ENCODE measurements at regions not wholly inside any gene's neighbourhood (a gene's known extent, or its start where the extent isn't known, plus 50 kb on each side); places are given as distances from the start of the nearest gene placed in this dataset.

DNA sequence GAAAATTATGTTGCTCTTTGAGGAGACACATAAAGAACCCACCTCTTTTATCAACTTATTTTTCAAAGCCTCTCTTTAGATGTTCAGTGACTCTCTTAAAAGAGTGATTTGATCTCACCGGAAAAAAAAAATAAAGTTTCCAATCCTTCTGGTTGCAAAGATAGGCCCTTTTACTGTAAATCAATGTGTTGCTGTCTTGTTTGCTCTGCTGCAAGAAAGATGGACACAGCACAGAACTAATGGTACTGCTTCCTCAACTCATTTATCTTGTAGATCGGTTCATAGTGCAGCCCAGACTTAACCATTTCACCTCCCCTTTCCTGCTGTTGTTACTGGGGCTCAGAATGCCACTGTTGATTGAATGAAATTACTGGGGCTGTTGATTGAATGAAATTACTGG, 388.9 kb upstream of the KLF12 start:
- Mint-ChIP-seq H3K36me3 (no peaks in the 10 kb centered on the region), H3K27me3 (peaks cover 0 to 8% (median 4%) of the 10 kb centered on the region in 5 donors), H3K4me3 (no peak overlapping the region), H3K9me3 (no peaks in the 10 kb centered on the region), H3K4me1 (peaks cover 0 to 4% (median 1%) of the 10 kb centered on the region in 4 donors), H3K27ac (no peak overlapping the region)
- ATAC-seq (no peak), DNase-seq (no peak)
- POLR2A ChIA-PET, result no interaction called here

DNA sequence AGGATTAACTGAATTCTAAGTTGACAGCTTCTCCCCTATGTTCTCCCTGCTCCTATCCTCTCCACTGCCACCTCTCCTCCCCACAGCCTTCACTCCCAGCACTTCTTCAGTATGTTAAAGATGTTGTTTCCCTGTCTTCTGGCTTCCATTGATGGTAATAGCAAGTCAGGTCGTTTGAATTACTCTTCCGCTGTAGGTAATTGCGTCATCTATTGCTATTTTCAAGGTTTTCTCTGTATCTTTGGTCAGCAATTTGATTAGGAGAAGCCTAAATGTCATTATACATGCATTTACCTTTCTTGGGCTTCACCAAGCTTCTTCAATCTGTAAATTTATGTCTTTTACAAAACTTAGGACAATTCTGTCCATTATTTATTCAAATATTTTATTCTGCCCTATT, 377.3 kb upstream of the KLF12 start:
- peaks cover 0 to 14% (median 4%) of the 10 kb centered on the region in 3 donors for H3K36me3 Mint-ChIP-seq
- ATAC-seq (no peak), DNase-seq (no peak)
- H3K4me1 Mint-ChIP-seq, result no peaks in the 10 kb centered on the region
- peaks cover 0 to 9% (median 3%) of the 10 kb centered on the region in 5 donors for H3K27me3 Mint-ChIP-seq
- no peak overlapping the region for H3K4me3 Mint-ChIP-seq
- H3K9me3 Mint-ChIP-seq, result peaks cover 0 to 17% (median 6%) of the 10 kb centered on the region in 9 donors
- POLR2A ChIA-PET, result no interaction called here
- H3K27ac Mint-ChIP-seq, result no peak overlapping the region

DNA sequence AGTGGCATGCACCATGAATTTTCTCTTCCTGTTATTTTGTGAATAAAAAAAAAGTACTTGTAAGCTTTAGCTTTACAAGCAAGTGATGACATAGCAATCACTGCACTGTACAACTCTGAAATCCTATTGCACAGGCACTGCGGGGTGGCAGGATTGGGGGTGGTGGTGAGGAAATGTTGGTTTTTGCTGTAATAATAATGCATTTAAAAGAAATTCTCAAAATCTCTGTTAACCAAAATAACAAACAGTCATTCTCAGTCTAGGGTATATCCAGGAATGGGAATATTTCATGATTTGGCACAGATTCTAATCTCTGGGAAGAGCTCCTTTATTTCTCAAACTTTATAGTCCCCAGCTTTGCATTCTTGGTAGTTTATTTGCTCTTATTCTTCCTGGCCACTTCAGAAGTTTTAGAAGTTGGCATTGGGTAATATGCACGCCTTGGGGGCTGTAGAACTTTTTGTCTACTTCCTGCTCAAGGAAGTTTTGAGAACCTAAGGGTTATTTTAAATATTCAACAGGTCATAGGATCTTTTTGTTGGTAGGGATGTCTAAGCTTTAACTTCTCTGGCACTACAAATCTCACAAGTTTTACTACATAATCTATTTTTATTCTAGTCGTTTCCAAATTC, 353.0 kb upstream of the KLF12 start:
- peaks cover 0 to 5% (median 0%) of the 10 kb centered on the region in 9 donors for H3K9me3 Mint-ChIP-seq
- peaks cover under 1 to 13% (median 3%) of the 10 kb centered on the region in 5 donors for H3K27me3 Mint-ChIP-seq
- peaks cover 0 to 5% (median 0%) of the 10 kb centered on the region in 3 donors for H3K36me3 Mint-ChIP-seq
- POLR2A ChIA-PET, result no interaction called here
- no peak overlapping the region for H3K27ac Mint-ChIP-seq
- H3K4me1 Mint-ChIP-seq, result peaks cover 0 to 8% (median 4%) of the 10 kb centered on the region in 4 donors
- DNase-seq (no peak), ATAC-seq (no peak)
- no peak overlapping the region for H3K4me3 Mint-ChIP-seq

DNA sequence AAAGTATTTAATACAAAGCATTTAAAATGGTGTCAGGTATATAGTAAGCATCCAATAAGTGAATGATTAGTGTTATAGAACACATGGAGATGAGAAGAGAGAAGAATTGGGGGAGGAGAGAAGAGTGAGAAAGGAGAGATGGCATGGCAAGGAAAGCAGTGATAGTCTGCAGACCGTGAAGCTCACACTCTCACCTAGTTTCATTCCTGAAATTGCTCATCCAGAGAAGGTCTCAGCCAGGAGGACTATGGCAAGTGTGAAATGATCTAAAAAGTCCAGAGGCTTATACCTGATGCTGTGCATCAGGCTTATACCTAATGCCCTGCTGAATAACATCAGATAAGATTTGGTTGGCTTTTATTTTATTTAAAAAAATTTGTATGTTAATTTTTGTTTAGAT, 351.6 kb upstream of the KLF12 start:
- no peak overlapping the region for H3K4me3 Mint-ChIP-seq
- peaks cover 0 to 10% (median 3%) of the 10 kb centered on the region in 5 donors for H3K27me3 Mint-ChIP-seq
- ATAC-seq (no peak), DNase-seq (no peak)
- H3K9me3 Mint-ChIP-seq, result peaks cover 0 to 2% (median 0%) of the 10 kb centered on the region in 9 donors
- peaks cover 0 to 8% (median 4%) of the 10 kb centered on the region in 4 donors for H3K4me1 Mint-ChIP-seq
- no peaks in the 10 kb centered on the region for H3K36me3 Mint-ChIP-seq
- POLR2A ChIA-PET, result no interaction called here
- H3K27ac Mint-ChIP-seq, result peak overlapping the region in 2 of 10 donors; percentile 1 to 13

DNA sequence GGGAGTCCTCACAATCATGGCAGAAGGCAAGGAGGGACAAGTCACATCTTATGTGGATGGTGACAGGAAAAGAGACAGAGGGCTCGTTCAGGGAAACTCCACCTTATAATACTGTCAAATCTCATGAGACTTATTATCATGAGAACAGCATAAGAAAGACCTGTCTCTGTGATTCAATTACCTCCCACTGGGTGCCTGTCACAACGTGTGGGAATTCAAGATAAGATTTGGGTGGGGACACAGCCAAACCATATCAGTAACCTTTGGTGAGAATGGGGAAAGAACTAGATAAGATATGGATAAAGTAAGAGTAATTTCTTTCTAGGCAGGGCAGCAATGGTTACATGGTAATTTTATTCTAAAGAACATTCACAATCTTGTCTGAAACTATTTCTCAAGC, 344.9 kb upstream of the KLF12 start:
- no peak for ATAC-seq
- DNase-seq, result no peak
- Mint-ChIP-seq H3K4me1 (no peaks in the 10 kb centered on the region), H3K27me3 (no peaks in the 10 kb centered on the region), H3K27ac (no peak overlapping the region), H3K9me3 (peaks cover 0 to 15% (median 0%) of the 10 kb centered on the region in 9 donors), H3K4me3 (no peak overlapping the region), H3K36me3 (no peaks in the 10 kb centered on the region)
- POLR2A ChIA-PET, result no interaction called here

DNA sequence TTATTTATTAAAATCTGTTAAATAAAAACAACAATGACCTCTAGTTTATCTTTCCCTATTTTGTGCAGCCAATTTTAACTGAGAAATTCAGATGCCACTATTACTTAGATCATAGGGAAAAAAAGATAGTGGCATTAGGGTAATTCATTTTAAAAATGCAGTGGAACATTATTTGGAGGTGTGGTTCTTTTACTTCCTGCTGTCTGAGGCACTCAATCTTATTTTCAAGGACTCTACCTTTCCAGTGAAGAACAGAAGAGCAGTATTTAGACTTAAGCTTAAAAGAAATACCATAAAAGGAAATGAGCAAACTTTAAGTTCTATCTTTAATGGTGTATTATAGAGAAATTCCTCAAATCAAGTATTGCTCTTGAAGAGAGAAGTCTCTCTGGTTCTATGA, 342.6 kb upstream of the KLF12 start:
- Mint-ChIP-seq H3K4me3 (no peak overlapping the region), H3K9me3 (peaks cover 0 to 15% (median 0%) of the 10 kb centered on the region in 9 donors), H3K27me3 (peaks cover 0 to 2% (median 0%) of the 10 kb centered on the region in 5 donors), H3K4me1 (no peaks in the 10 kb centered on the region), H3K27ac (no peak overlapping the region), H3K36me3 (no peaks in the 10 kb centered on the region)
- ATAC-seq (no peak), DNase-seq (no peak)
- POLR2A ChIA-PET, result no interaction called here

DNA sequence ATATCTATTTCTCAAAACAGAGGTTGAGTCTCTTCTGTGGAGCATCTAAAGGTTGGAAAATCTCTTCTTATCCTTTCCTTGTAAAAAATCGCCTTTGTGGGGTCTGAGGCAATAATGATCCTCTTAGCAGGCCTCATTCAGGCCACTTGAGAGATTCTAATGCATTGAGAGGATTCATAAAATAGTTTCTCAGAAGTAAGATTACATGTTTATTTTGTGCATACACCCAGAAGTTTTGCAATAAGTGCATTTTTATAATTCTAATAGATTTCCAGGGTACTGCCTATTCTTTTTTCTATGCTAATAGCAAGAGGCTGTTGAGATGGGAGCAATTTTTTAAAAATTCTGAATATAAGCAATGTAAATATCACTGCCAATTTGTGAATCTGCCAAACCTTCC, 342.2 kb upstream of the KLF12 start:
- Mint-ChIP-seq H3K4me1 (no peaks in the 10 kb centered on the region), H3K27me3 (peaks cover 0 to 2% (median 0%) of the 10 kb centered on the region in 5 donors), H3K9me3 (peaks cover 0 to 15% (median 0%) of the 10 kb centered on the region in 9 donors), H3K36me3 (no peaks in the 10 kb centered on the region), H3K4me3 (no peak overlapping the region), H3K27ac (no peak overlapping the region)
- no peak for DNase-seq
- POLR2A ChIA-PET, result no interaction called here
- no peak for ATAC-seq

DNA sequence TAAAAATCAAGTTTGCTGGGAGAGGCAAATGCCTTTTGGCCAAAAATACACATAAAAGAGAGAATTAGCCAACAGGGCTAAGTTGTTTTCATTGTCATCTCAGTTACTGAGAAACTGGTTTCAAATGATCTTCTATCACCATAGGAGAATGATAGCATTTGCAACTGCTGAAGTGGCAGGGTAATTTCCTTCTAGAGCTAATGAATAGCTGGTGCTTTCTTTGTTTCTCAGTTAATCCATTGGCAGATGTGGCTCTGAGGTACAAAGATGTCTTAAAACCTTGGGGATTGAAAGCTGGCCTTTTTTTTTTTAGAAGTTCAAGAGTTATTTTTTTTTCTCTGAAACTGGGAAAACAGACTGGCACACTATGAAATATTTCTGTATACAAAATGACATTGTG, 332.7 kb upstream of the KLF12 start:
- H3K4me3 Mint-ChIP-seq, result no peak overlapping the region
- ATAC-seq, result no peak

DNA sequence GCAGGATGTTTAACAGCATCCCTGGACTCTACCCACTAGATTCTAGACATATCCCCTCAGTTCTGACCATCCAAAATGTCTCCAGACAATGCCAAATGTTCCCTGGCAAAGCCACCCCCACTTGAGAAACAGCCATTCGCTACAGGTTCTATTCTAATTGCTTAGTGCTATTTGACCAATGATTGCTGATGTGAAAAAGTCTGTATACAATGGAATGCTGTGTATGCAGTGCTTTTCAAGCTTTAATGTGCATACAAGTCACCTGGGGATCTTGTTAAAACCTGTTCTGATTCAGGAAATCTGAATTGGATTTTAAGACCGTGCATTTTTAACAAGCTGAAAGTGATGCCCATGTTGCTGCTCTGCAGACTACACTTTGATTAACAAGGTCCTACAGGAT, 331.8 kb upstream of the KLF12 start:
- no peaks in the 10 kb centered on the region for H3K9me3 Mint-ChIP-seq
- no peaks in the 10 kb centered on the region for H3K36me3 Mint-ChIP-seq
- H3K27ac Mint-ChIP-seq, result no peak overlapping the region
- no peak overlapping the region for H3K4me3 Mint-ChIP-seq
- POLR2A ChIA-PET, result no interaction called here
- peaks cover 1 to 26% (median 10%) of the 10 kb centered on the region in 5 donors for H3K27me3 Mint-ChIP-seq
- H3K4me1 Mint-ChIP-seq, result peaks cover 0 to 2% (median 0%) of the 10 kb centered on the region in 4 donors
- DNase-seq (no peak), ATAC-seq (no peak)

More for the DNA sequence above, 332.7 kb upstream of the KLF12 start:
- DNase-seq, result no peak
- POLR2A ChIA-PET, result no interaction called here
- Mint-ChIP-seq H3K4me1 (peaks cover 0 to 2% (median 0%) of the 10 kb centered on the region in 4 donors), H3K9me3 (no peaks in the 10 kb centered on the region), H3K36me3 (no peaks in the 10 kb centered on the region), H3K27me3 (peaks cover 0 to 27% (median 9%) of the 10 kb centered on the region in 5 donors), H3K27ac (no peak overlapping the region)

DNA sequence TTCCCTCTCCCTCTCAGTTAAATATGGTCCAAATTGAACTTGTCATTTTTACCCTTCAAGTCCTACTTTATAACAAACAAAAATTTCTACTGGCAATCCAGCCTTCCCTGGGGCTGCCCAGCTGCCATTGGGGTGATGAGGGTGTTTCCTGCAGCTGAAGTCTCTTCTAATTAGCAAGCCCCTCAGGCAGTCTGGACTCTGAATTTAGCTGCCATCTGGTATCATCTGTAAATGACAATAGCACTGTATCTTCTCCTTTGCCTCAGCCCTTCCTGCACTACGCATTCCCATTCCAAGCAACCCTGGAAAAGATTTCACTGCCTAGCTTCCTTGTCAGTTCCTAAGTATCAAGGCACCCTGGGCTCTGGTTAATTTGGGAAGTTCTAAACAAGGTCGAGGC, 331.1 kb upstream of the KLF12 start:
- H3K36me3 Mint-ChIP-seq, result no peaks in the 10 kb centered on the region
- no peak for DNase-seq
- peaks cover 0 to 1% (median 0%) of the 10 kb centered on the region in 9 donors for H3K9me3 Mint-ChIP-seq
- POLR2A ChIA-PET, result no interaction called here
- H3K27me3 Mint-ChIP-seq, result peaks cover 3 to 26% (median 14%) of the 10 kb centered on the region in 5 donors
- H3K4me1 Mint-ChIP-seq, result peaks cover 0 to 2% (median 0%) of the 10 kb centered on the region in 4 donors
- peak overlapping the region in 1 of 10 donors; percentile 25 for H3K27ac Mint-ChIP-seq
- no peak overlapping the region for H3K4me3 Mint-ChIP-seq
- ATAC-seq, result no peak

DNA sequence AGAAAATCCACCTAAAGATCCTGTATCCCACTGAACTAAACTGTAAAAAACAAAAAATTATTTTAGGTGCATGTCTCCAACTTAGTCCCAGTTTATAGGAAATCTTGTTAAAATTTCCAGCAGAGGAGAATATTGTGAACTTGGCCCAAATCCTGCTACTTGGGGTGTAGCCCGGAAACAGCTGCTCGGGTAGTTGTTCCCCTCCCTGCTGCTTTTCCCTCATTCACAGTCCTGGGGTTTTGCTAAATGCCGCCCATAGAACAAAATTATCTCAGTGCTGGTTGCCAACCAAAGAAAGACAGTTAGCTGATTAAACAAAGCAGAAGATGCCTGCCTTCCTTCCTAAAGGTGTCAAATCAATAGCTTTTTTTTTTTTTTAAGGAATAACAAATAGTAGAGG, 330.5 kb upstream of the KLF12 start:
- H3K9me3 Mint-ChIP-seq, result peaks cover 0 to 2% (median 0%) of the 10 kb centered on the region in 9 donors
- ATAC-seq (no peak), DNase-seq (no peak)
- no peak overlapping the region for H3K4me3 Mint-ChIP-seq
- H3K36me3 Mint-ChIP-seq, result no peaks in the 10 kb centered on the region
- peaks cover 0 to 2% (median 0%) of the 10 kb centered on the region in 4 donors for H3K4me1 Mint-ChIP-seq
- no peak overlapping the region for H3K27ac Mint-ChIP-seq
- POLR2A ChIA-PET, result no interaction called here
- peaks cover 3 to 25% (median 18%) of the 10 kb centered on the region in 5 donors for H3K27me3 Mint-ChIP-seq

DNA sequence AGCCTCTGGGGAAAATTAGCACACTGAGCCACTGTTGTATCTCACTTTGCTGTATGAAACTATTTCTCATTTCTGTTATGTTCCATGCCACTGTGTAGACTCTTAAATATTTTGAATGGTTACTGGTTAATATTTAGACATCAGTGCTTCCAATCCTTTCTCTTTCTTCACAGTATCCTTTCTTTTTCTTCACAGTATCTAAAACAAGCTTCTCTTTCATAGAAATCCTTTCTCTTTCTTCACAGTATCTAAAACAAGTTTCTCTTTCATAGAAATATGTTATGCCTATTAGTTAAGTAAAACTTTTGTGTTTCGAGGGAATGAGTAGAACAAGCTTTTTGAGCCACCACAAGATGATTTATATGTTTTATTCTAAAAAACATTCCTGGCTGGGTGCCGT, 326.8 kb upstream of the KLF12 start:
- no peak overlapping the region for H3K27ac Mint-ChIP-seq
- POLR2A ChIA-PET, result no interaction called here
- no peak overlapping the region for H3K4me3 Mint-ChIP-seq
- H3K36me3 Mint-ChIP-seq, result no peaks in the 10 kb centered on the region
- DNase-seq, result no peak
- no peak for ATAC-seq
- H3K9me3 Mint-ChIP-seq, result peaks cover 0 to 2% (median 0%) of the 10 kb centered on the region in 9 donors
- H3K27me3 Mint-ChIP-seq, result peaks cover 3 to 22% (median 9%) of the 10 kb centered on the region in 5 donors
- H3K4me1 Mint-ChIP-seq, result no peaks in the 10 kb centered on the region

DNA sequence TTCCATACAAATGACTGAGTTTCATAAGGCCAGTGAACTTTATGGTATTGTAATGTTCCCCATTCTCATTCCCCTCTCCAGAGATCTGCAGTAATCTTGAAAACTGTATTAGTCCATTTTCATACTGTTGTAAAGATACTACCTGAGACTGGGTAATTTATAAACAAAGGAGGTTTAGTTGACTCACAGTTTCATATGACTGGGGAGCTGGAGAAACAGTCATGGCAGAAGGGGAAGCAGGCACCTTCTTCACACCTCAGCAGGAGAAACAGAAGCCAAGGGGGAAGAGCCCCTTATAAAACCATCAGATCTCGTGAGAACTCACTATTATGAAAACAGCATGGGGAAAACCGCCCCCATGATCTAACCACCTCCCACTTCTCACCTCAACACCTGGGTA, 318.7 kb upstream of the KLF12 start:
- H3K36me3 Mint-ChIP-seq, result peaks cover 0 to 16% (median 3%) of the 10 kb centered on the region in 3 donors
- POLR2A ChIA-PET, result no interaction called here
- H3K27ac Mint-ChIP-seq, result no peak overlapping the region
- H3K27me3 Mint-ChIP-seq, result peaks cover 2 to 30% (median 15%) of the 10 kb centered on the region in 5 donors
- H3K4me3 Mint-ChIP-seq, result no peak overlapping the region
- ATAC-seq, result no peak
- H3K9me3 Mint-ChIP-seq, result peaks cover 0 to 24% (median 11%) of the 10 kb centered on the region in 9 donors
- DNase-seq, result no peak
- peaks cover 0 to 1% (median 0%) of the 10 kb centered on the region in 4 donors for H3K4me1 Mint-ChIP-seq

DNA sequence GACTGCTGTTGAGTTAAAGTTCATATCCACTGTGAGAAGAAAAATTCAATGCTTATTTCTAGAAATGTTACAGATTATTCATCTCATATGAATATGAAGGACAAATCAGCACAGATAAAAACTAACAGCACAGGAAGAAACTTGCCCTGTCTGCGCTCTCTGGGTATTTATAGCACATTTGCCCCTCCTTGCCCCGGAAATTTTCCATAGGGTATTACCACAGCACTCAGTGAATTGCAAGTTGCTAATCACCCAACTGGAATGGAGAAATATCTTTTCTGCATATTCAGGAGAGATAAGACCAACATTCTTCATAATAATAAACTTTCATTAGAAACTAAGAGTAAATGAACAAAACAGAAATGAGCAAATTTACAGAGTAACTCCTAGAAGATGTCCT, 318.0 kb upstream of the KLF12 start:
- H3K9me3 Mint-ChIP-seq, result peaks cover 0 to 29% (median 11%) of the 10 kb centered on the region in 9 donors
- H3K4me3 Mint-ChIP-seq, result no peak overlapping the region
- DNase-seq (no peak), ATAC-seq (no peak)
- no peak overlapping the region for H3K27ac Mint-ChIP-seq
- POLR2A ChIA-PET, result no interaction called here
- peaks cover 0 to 16% (median 3%) of the 10 kb centered on the region in 3 donors for H3K36me3 Mint-ChIP-seq
- H3K4me1 Mint-ChIP-seq, result peaks cover 0 to 1% (median 0%) of the 10 kb centered on the region in 4 donors
- peaks cover 2 to 27% (median 15%) of the 10 kb centered on the region in 5 donors for H3K27me3 Mint-ChIP-seq
